Omental fat pad (tissue), 3 donors: ENCODE measurements at regions not wholly inside any gene's neighbourhood (a gene's known extent, or its start where the extent isn't known, plus 50 kb on each side); places are given as distances from the start of the nearest gene placed in this dataset.

ENCODE experiments used
- ATAC-seq: fragments of 150-250 bp; one replicate; pipeline ENCODE4 v1.9.1; 2016; ENCODE audit warnings: mild to moderate bottlenecking, moderate library complexity; ENCODE audit not compliant: low FRiP score
- DNase-seq: peaks from one replicate; pipeline ENCODE4 v3.0.0-alpha.2; 2019; ENCODE audit warnings: low spot score
- TF ChIP-seq, protein P1 (sequence below), 3 donors: fragments of 450-650 bp; IDR thresholded peaks; one replicate each; pipeline ENCODE4 v1.5.1; 2016 to 2017; ENCODE audit warnings: antibody characterized with exemption in 3 of 3, mild to moderate bottlenecking in 3 of 3, moderate library complexity in 2 of 3

DNA sequence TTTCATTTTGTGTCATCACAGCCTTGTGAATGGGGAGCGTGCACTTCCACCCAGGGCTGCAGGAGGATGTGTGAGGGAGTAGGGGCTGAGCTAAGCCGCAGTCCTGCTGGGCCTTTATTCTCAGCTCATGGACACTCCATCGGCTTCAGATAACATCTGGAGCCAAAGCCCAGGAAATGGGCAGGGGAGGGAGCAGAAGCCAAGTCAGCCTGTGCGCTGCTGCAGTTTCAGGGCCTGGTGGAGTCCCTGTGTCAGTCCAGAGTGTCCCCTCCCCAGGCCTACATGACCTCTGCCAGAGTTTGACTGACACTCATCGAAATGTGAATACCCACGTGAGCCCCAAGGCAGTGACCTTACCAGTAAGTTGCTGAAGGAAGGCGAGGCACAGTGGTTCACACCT is 242.2 kb downstream of the LOXHD1 start:
- TF ChIP-seq, protein P1, sequence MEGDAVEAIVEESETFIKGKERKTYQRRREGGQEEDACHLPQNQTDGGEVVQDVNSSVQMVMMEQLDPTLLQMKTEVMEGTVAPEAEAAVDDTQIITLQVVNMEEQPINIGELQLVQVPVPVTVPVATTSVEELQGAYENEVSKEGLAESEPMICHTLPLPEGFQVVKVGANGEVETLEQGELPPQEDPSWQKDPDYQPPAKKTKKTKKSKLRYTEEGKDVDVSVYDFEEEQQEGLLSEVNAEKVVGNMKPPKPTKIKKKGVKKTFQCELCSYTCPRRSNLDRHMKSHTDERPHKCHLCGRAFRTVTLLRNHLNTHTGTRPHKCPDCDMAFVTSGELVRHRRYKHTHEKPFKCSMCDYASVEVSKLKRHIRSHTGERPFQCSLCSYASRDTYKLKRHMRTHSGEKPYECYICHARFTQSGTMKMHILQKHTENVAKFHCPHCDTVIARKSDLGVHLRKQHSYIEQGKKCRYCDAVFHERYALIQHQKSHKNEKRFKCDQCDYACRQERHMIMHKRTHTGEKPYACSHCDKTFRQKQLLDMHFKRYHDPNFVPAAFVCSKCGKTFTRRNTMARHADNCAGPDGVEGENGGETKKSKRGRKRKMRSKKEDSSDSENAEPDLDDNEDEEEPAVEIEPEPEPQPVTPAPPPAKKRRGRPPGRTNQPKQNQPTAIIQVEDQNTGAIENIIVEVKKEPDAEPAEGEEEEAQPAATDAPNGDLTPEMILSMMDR (IDR thresholded peaks at IDR 0.05), result no peak
- DNase-seq (no peak), ATAC-seq (no peak)

DNA sequence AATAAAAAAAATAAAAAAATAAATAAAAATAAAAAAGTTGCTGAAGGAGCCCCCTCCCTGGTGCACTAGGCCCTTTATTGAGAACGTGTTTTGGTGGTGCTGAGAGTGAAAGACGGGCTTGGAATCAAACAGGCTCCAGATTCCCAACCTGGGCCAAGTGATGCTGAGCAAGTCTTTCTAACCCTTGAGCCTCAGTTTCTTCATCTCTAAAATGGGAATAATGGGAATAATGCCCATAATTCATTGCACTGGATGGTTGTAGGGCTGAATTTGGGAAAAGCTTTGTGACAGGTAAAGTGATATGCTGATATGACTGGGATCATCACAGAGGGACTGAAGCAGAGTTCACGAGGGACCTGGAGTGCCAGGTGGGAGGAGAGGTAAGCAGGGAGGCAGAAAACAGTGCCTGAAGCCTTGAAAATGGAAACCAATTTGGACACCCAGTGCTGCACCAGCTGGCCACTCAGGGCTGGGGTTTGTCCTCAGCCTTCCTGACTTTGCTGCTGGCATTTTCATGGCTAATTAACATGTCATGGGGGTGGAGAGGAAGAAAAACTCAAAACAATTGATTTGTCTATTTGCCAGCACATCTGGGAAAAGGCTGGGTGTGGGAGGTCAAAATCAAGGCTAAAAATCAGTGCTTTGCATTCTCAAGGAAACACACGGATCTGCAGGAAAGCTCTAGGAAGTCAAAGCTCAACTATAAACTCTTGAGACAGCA is 241.3 kb downstream of the LOXHD1 start:
- no peak for ATAC-seq
- TF ChIP-seq, protein P1 (IDR thresholded peaks at IDR 0.05), result no peak
- DNase-seq, result no peak

DNA sequence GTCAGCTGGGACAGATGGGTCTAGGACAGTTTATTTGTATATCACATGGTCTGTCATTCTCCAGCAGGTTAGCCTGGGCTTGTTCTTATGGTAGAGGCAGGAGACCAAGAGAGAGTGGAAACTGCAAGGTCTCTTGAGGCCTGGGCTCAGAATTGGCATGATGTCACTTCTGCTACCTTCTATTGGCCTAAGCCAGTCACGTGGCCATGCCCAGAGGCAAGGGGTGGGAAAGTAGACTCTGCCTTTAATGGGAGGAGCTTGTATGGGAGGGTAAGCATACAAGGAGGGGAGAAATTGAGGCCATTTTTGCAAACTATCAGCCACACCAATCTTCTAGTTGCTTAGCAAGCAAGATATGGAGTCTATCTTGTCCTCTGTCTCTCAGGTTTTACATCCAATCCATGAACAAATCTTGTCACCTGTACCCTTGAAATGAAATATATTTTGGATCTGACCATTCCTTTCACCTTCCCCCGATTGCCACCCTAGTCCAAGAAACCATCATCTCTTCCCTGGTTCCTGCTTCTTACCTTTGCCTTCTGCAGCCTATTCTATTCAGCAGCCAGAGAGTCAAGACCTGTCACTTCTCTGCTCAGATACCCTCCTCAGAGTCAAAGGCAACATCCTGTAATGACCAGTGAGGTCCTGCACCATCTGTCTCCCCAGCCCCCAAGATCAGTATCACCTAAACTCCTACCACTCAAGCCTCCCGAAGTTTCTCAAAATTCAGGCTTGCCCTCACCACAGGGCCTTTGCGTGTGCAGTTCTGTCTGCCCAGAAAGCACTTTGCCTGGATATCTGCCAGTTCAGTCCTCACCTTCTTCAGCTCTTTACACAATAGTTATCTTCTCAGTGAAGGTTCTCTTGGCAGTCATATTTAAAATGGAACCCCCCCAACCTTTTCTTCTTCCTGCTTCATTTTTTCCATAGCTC is 240.0 kb downstream of the LOXHD1 start:
- TF ChIP-seq, protein P1 (IDR thresholded peaks at IDR 0.05), result no peak
- ATAC-seq (no peak), DNase-seq (no peak)

DNA sequence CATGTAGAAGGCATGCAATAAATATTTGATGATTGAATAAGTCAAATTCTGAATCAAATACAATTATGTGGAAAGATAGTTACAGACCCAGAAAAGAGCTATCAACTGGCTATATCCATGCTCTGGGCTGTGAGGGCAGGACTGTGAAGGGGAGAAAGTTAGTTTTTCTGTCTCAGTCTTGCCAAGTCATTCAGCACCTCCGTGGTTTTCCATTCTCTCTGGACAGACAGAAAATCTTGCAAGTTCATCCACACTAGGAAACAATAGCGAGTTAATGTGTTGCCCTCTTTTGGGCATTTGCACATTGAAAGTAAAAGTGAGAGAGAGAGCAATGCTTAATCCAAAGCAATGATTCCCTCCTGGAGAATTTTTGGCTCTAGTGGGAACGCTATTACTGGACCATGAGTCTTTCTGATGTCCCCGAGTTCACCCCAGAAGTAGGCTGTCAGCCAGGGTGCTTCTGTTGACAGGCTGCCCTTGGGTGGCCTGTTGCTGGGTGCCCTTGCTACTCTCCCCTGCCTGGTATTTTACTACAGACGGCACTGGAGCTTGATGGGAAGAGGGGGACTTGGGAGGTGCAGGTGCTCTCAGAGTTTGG is 238.3 kb downstream of the LOXHD1 start:
- no peak for ATAC-seq
- no peak for DNase-seq
- TF ChIP-seq, protein P1 (IDR thresholded peaks at IDR 0.05), result no peak

DNA sequence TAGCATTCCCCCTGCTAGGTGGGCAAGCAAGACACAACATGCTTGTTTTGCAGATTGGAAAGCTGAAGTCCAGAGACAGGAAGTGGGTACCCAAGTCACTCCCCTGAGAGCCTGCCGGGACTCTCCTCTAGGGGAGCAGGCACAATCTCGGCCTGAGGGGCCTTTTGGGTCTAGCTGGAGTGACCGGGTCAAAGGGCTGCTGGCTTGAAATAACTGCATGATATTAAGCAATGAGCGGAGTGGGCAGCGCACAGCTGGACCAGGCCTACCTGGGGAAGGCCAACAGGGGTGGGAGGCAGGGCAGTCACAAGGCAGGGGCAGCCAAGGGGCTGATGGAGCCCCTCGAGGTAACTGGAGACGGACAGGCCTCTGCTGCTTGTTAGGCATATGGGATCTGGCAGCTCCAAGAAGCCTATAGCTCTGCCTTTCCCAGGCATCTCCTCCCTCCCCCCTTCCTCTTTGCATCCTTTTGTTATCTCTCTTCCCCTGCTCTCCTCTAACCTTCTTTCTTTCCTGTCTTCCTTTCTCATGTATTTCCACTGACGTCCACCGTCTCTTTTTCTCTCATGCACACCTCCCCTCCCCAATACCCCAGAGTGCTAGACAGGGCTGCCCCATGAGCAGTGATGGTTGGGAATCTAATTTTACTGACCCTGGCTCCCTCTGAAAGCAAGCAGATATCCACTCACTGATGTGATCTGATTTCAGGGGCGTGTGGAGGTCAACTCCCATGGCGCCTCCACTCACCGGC is 237.5 kb downstream of the LOXHD1 start:
- no peak for ATAC-seq
- DNase-seq, result no peak
- TF ChIP-seq, protein P1 (IDR thresholded peaks at IDR 0.05), result no peak

DNA sequence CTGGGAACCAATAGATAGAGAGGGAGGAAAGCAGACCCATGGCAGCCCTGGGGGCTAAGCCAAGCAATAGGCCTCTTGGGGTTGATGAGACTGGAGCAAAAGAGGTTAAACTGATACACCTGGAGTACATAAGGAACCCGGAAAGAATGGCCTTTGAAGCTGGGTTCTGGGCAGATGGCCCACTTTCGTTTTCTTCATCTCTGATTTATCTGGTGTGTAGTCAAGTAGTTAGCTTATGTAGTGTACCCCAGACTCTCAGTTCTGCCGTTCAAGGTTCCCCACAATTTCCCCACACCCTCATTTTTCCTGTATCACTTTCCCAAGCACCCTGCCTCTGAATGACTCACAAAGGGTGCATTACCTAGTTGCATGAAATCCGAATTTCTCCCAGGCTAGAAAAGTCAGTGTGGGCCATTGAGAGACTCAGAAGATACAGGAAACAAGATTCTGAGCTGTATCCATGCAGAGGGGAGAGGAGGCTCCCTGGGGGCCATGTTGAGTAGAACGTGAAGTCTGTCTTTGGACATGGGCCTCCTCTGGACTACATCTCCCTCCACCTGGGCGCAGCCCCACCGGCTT is 235.0 kb downstream of the LOXHD1 start:
- DNase-seq (no peak), ATAC-seq (no peak)
- TF ChIP-seq, protein P1 (IDR thresholded peaks at IDR 0.05), result no peak
